Fibroblast of the aortic adventitia (primary cell): ENCODE measurements at regions not wholly inside any gene's neighbourhood (a gene's known extent, or its start where the extent isn't known, plus 50 kb on each side); places are given as distances from the start of the nearest gene placed in this dataset.

Experiments
- DNase-seq: peaks from one replicate; pipeline ENCODE4 v3.0.0-alpha.2; 2010; ENCODE audit warnings: low read depth
- H3K4me3 ChIP-seq: 2 replicates; pipeline ENCODE4 v1.5.1; 2011; ENCODE audit warnings: low read depth, mild to moderate bottlenecking, control low read depth, low read length, moderate library complexity
- TF ChIP-seq, protein P1 (sequence below): IDR thresholded peaks from 2 replicates; pipeline ENCODE4 v1.5.1; 2011; ENCODE audit warnings: mild to moderate bottlenecking, low read length, control low read depth, inconsistent platforms; ENCODE audit not compliant: insufficient read depth

DNA sequence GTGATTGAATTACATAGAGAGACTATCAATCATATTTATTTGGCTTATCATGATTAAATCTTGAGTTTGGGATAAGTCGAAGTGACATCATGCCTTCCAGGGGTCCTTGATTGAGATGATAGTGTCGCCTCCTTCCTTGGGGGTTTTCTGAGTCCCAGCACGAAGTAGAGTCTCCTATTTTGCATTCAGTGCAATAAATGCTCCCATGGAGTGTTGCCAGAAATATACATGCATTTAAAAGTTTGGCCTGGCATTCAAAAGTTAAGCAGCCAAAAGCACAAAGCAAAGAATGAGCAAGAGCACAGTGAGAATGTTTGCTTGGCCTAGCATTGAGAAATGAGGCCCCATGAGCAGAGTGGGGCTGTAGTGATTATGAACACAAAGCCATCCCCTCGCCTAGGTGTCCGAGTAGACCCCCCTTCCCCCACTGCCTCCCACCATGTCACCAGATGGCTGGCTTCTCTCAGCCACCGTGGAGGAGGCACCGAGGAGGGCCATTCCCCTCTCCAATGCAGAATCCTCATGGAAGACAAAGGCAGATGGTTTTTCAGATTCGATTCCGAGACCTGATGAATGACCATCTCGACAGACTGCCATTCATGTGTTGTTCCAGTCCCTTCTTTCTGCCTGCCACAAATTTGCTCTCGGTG is 58.8 kb upstream of the UBL3 start:
- DNase-seq = no peak
- TF ChIP-seq, protein P1, sequence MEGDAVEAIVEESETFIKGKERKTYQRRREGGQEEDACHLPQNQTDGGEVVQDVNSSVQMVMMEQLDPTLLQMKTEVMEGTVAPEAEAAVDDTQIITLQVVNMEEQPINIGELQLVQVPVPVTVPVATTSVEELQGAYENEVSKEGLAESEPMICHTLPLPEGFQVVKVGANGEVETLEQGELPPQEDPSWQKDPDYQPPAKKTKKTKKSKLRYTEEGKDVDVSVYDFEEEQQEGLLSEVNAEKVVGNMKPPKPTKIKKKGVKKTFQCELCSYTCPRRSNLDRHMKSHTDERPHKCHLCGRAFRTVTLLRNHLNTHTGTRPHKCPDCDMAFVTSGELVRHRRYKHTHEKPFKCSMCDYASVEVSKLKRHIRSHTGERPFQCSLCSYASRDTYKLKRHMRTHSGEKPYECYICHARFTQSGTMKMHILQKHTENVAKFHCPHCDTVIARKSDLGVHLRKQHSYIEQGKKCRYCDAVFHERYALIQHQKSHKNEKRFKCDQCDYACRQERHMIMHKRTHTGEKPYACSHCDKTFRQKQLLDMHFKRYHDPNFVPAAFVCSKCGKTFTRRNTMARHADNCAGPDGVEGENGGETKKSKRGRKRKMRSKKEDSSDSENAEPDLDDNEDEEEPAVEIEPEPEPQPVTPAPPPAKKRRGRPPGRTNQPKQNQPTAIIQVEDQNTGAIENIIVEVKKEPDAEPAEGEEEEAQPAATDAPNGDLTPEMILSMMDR = no peak
- H3K4me3 ChIP-seq = no peak overlapping the region

DNA sequence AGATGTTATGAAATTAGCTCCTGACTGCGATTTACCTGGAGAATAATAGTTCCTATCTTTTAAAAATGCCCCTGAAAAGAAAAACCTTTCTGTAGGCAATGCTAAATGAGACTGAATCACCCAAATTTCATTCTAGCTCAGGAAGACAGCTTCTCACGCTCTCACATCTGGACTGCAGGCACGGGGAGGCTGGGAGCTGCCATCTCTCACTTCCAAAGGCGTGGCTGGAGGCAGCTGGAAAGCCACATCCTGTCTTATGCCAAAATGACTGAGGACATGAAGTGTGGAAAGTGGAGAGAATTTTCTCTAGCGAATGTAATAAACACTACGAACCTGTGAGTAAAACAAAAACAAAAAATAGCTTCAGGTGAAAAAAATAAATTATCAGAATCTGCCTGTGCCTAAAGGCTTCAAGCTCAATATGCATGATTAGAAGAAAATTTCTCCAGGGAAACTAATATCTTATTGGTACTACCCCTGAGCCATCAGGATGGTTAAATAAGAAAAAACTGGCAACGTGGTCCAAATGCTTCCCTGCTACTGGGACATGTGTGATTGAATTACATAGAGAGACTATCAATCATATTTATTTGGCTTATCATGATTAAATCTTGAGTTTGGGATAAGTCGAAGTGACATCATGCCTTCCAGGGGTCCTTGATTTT is 58.1 kb upstream of the UBL3 start:
- TF ChIP-seq, protein P1 = no peak
- no peak overlapping the region for H3K4me3 ChIP-seq
- DNase-seq = peak; percentile 79

DNA sequence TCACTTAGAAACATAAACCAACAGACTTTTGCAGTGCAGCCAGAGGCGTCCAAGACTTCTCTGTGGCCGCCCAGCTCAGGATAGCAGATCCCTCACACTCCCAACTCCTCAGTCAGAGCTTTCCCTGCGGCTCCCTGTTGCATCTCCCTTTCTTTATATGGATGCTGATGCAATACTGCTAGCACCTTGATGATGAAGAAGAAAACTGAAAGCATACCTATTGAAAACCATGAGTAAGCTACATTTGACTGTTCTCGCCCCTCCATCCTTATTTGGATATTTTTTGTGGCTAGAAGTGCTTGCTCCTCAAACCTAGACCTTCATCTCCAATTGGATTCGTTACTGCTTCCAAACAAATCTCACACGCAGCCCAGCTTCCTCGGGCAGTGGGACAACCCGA is 57.3 kb upstream of the UBL3 start:
- H3K4me3 ChIP-seq = no peak overlapping the region
- DNase-seq = no peak
- TF ChIP-seq, protein P1 = no peak

DNA sequence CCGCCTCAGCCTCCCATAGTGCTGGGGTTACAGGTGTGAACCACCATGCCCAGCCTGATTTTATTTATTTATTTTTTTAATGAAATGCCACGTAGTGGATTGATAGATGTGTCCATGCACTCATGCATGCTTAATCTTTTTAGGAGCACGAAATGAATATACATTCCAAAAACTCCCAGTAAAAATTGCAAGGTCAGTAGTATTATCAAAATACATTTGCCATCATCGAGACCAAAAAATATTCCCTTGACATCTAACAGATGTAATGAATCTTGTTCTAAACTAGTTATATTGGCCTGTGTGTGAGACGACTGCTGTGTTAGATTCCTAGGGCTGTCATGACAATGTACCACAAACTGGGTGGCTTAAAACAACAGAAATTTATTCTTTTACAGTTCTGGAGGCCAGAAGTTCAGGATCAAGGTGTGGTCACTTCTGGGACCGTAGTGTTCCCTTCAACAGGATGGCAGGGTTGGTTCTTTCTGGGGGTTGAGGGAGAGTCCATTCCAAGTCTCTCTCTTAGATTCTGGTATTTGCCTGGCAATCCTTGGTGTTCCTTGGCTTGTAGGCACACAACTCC is 56.1 kb upstream of the UBL3 start:
- TF ChIP-seq, protein P1 = no peak
- DNase-seq = no peak
- no peak overlapping the region for H3K4me3 ChIP-seq

DNA sequence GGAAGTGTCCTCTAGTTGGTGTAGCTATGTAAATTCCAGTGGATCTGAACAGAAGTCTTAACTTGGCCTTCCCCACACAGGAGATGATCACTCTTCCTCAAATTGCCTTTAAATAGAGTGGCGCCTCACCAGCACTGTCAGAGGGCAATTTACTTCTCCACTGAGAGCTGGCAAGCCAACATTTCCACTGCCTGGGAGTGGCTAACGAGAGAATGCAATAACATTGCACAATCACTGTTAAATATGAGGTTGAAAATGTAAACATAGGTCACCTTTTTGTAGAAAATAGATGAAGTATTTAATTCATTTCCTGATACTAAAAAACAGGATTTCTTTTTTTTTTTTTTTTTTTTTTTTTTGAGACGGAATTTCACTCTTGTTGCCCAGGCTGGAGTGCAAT is 55.4 kb upstream of the UBL3 start:
- peak; percentile 55 for DNase-seq
- H3K4me3 ChIP-seq = no peak overlapping the region
- TF ChIP-seq, protein P1 = no peak

DNA sequence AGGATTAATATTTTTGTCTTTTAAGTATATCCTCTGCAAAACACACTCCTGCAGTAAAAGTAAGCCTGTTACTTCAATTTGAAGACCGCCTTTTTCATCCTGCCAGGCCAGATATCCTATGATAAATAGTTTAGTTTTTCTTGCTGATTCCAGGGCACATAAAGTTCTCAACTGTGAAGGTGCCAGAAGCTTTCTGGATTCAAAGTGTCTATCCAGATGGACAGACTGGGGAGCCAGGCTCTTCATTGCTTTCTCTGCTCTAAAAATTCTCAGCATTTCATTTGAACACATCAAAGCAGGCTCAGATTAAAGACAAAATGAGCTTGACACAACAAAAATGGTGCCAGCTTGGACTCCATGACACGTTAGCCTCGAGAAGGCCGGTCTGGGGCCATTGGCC is 53.6 kb upstream of the UBL3 start:
- TF ChIP-seq, protein P1 = no peak
- DNase-seq = no peak
- no peak overlapping the region for H3K4me3 ChIP-seq
